GM12878 (cell line): ENCODE measurements at regions not wholly inside any gene's neighbourhood (a gene's known extent, or its start where the extent isn't known, plus 50 kb on each side); places are given as distances from the start of the nearest gene placed in this dataset.

Source experiments
- ATAC-seq: fragments of 200-7000 bp; cut with Tn5 transposase; 3 replicates; pipeline ENCODE4 v1.9.1; 2020; ENCODE audit warnings: mild to moderate bottlenecking, moderate library complexity
- BruUV-seq: library from RNA; stranded (reverse); fragments of 400-500 nt; replicated peaks from 2 replicates; lab custom pipeline; 2021; lab: Mats Ljungman, UMichigan
- CTCF ChIA-PET: fragments of 300-600 bp; sonication (Branson Sonifier 250); formaldehyde crosslinking; extraction: SDS; loops from one replicate; lab custom pipeline; 2021; ENCODE audit warnings: inconsistent platforms; lab: Yijun Ruan, JAX
- POLR2A ChIA-PET: fragments of 350-600 bp; formaldehyde crosslinking; extraction: SDS; loops from one replicate; lab custom pipeline; 2021; ENCODE audit warnings: inconsistent platforms; lab: Charles Lee
- RAD21 ChIA-PET: fragments of 300-600 bp; sonication (Branson Sonifier 250); formaldehyde crosslinking; loops from one replicate; lab custom pipeline; 2023; ENCODE audit warnings: antibody characterized with exemption; ENCODE audit not compliant: unreplicated experiment; lab: Charles Lee
- SMC1A ChIA-PET: fragments of 300-600 bp; sonication (Branson Sonifier 250); formaldehyde crosslinking; loops from one replicate; lab custom pipeline; 2023; ENCODE audit not compliant: unreplicated experiment, uncharacterized antibody; lab: Charles Lee
- DNase-seq: peaks from one replicate; pipeline ENCODE4 v3.0.0-alpha.2; 2011; ENCODE audit warnings: low read depth, low spot score
- FAIRE-seq: peaks from 3 replicates; lab custom pipeline; 2011; peaks lifted over from hg19 to GRCh38; lab: Jason Lieb, UNC
- H2AFZ ChIP-seq: 2 replicates; pipeline ENCODE4 v1.6.0; 2011; ENCODE audit warnings: low read depth, low read length, control low read depth; ENCODE audit not compliant: control insufficient read depth
- H3K27ac ChIP-seq: 2 replicates; pipeline ENCODE4 v1.5.1; 2011; ENCODE audit warnings: control low read depth; ENCODE audit not compliant: control insufficient read depth, insufficient read depth
- H3K27me3 ChIP-seq, 2 experiments: replicated peaks in 1 of 2; 2 replicates each; pipeline versions ENCODE4 v1.6.0 to v1.6.1; 2011; ENCODE audit warnings: low read length in 1 of 2; ENCODE audit not compliant: control insufficient read depth in 2 of 2, insufficient read depth in 2 of 2
- H3K36me3 ChIP-seq, 2 experiments: 2 replicates each; pipeline ENCODE4 v1.5.1; 2011; ENCODE audit warnings: low read length in 1 of 2; ENCODE audit not compliant: control insufficient read depth in 2 of 2, insufficient read depth in 2 of 2
- H3K4me1 ChIP-seq: 2 replicates; pipeline ENCODE4 v1.6.1; 2011; ENCODE audit warnings: mild to moderate bottlenecking, low read length, moderate library complexity, mixed read lengths; ENCODE audit not compliant: control insufficient read depth, insufficient read depth
- H3K4me2 ChIP-seq: 2 replicates; pipeline ENCODE4 v1.6.0; 2011; ENCODE audit warnings: control low read depth; ENCODE audit not compliant: control insufficient read depth, insufficient read depth
- H3K4me3 ChIP-seq: fragments of 200-600 bp; sonication (generic); 2 replicates; pipeline ENCODE4 v1.5.1; 2016
- H3K79me2 ChIP-seq: 2 replicates; pipeline ENCODE4 v1.6.0; 2011; ENCODE audit warnings: low read length; ENCODE audit not compliant: control insufficient read depth, insufficient read depth
- H3K9ac ChIP-seq: 2 replicates; pipeline ENCODE4 v1.8.0; 2011; ENCODE audit warnings: low read length, control low read depth, mixed read lengths; ENCODE audit not compliant: control insufficient read depth, insufficient read depth
- H3K9me3 ChIP-seq: replicated peaks from 3 replicates; pipeline ENCODE4 v1.5.1; 2011; ENCODE audit warnings: mild to moderate bottlenecking, low read length; ENCODE audit not compliant: control insufficient read depth, insufficient read depth
- H4K20me1 ChIP-seq: 2 replicates; pipeline ENCODE4 v1.6.0; 2011; ENCODE audit not compliant: control insufficient read depth, insufficient read depth
- ATF2 ChIP-seq: IDR thresholded peaks from 2 replicates; pipeline ENCODE4 v1.6.1; 2012; ENCODE audit warnings: low read length, inconsistent platforms
- BHLHE40 ChIP-seq, 2 experiments: fragments of 450-650 bp in 1 of 2; IDR thresholded peaks; 2 replicates each; pipeline ENCODE4 v1.6.1; 2011 to 2017; ENCODE audit warnings: low read depth in 2 of 2, borderline replicate concordance in 1 of 2, improper control_type of control experiment in 1 of 2, low read length in 1 of 2, mild to moderate bottlenecking in 1 of 2
- BMI1 ChIP-seq: fragments of 450-650 bp; IDR thresholded peaks from 2 replicates; pipeline ENCODE4 v1.6.1; 2016; ENCODE audit warnings: mild to moderate bottlenecking, moderate library complexity, borderline replicate concordance
- ETV6 ChIP-seq, 2 experiments: fragments of 450-650 bp in 1 of 2; IDR thresholded peaks in 1 of 2; conservative IDR thresholded peaks in 1 of 2; 2 replicates each; pipeline ENCODE4 v1.6.1; 2014; ENCODE audit warnings: antibody characterized with exemption in 1 of 2, borderline replicate concordance in 1 of 2, low read depth in 1 of 2, mild to moderate bottlenecking in 1 of 2, moderate library complexity in 1 of 2
- HDGF ChIP-seq: fragments of 450-650 bp; IDR thresholded peaks from 2 replicates; pipeline ENCODE4 v1.6.1; 2016; ENCODE audit warnings: antibody characterized with exemption
- IKZF1 ChIP-seq: fragments of 450-650 bp; conservative IDR thresholded peaks from 2 replicates; pipeline ENCODE4 v1.6.1; 2017; ENCODE audit warnings: antibody characterized with exemption, mild to moderate bottlenecking
- KAT2A ChIP-seq: conservative IDR thresholded peaks from 2 replicates; pipeline ENCODE4 v1.6.1; 2011; ENCODE audit warnings: low read depth, low read length; ENCODE audit not compliant: control insufficient read depth
- NFYB ChIP-seq: IDR thresholded peaks from 2 replicates; pipeline ENCODE4 v1.6.1; 2011; ENCODE audit warnings: low read depth, mild to moderate bottlenecking, low read length, improper control_type of control experiment, moderate library complexity; ENCODE audit not compliant: insufficient read depth
- NR2F1 ChIP-seq: fragments of 450-650 bp; conservative IDR thresholded peaks from 2 replicates; pipeline ENCODE4 v1.6.1; 2017; ENCODE audit warnings: mild to moderate bottlenecking
- POLR2AphosphoS2 ChIP-seq: IDR thresholded peaks from 2 replicates; pipeline ENCODE4 v1.6.1; 2011; ENCODE audit warnings: low read depth, mild to moderate bottlenecking, low read length, improper control_type of control experiment, moderate library complexity
- POU2F2 ChIP-seq: IDR thresholded peaks from 3 replicates; pipeline ENCODE4 v1.6.1; 2011; ENCODE audit warnings: low read depth, mild to moderate bottlenecking, low read length, borderline replicate concordance
- RCOR1 ChIP-seq: conservative IDR thresholded peaks from 2 replicates; pipeline ENCODE4 v1.6.1; 2012; ENCODE audit warnings: low read depth, low read length, improper control_type of control experiment
- RELA ChIP-seq: fragments of 450-650 bp; IDR thresholded peaks from 2 replicates; pipeline ENCODE4 v1.8.0; 2014; ENCODE audit warnings: borderline replicate concordance; ENCODE audit not compliant: partially characterized antibody
- RELB ChIP-seq: fragments of 450-650 bp; IDR thresholded peaks from 2 replicates; pipeline ENCODE4 v1.6.1; 2017; ENCODE audit warnings: low read depth, mild to moderate bottlenecking, moderate library complexity
- SPI1 ChIP-seq: IDR thresholded peaks from 2 replicates; pipeline ENCODE4 v1.6.1; 2011; ENCODE audit warnings: low read depth, mild to moderate bottlenecking, low read length, moderate library complexity, borderline replicate concordance; ENCODE audit not compliant: insufficient read depth
- WGBS: methylation state at CpG from one replicate; pipeline ENCODE4 v1.1.6; 2016; ENCODE audit warnings: low lambda C conversion rate; ENCODE audit not compliant: insufficient replicate concordance, insufficient coverage; ENCODE audit errors: missing lambda C conversion rate; 5-methylcytosine and 5-hydroxymethylcytosine counted together
- in situ Hi-C: fragments of 300-500 bp; cut with MboI; formaldehyde crosslinking; loops from 9 replicates; pipeline ENCODE4 v1.14.3; 2018; ENCODE audit warnings: mixed read lengths
- intact Hi-C: fragments of 100-400 bp; cut with micrococcal nuclease; formaldehyde crosslinking; loops from one replicate; pipeline ENCODE4 v1.14.2; 2022; ENCODE audit not compliant: unreplicated experiment

GRCh38 chr1:69319287-69319686, 248.4 kb upstream of the LRRC7 start:
- no peak overlapping the region for H3K9ac ChIP-seq
- BruUV-seq, result no TSS peak
- WGBS, result 7% methylated on average over 5 of the region's 5 CpGs
- RAD21 ChIA-PET, result no interaction called here
- no peak overlapping the region for H2AFZ ChIP-seq
- ATAC-seq (peak; percentile 47), FAIRE-seq (no peak), DNase-seq (no peak)
- no peaks in the 10 kb centered on the region for H3K4me1 ChIP-seq
- no peak overlapping the region for H3K4me3 ChIP-seq
- H4K20me1 ChIP-seq, result no peaks in the 10 kb centered on the region
- peak; percentile 39 for TF ChIP-seq IKZF1
- peak in 1 of 2 experiments; percentile 62; a peak in 2 of 4 replicates for TF ChIP-seq ETV6 (conservative IDR thresholded peaks at IDR 0.05 in 1 of 2, IDR thresholded peaks at IDR 0.05 in 1 of 2; ENCODE audit: borderline replicate concordance in 1 of 2, low read depth in 1 of 2)
- TF ChIP-seq KAT2A, result no peak
- no peak for TF ChIP-seq POLR2AphosphoS2
- no peak for TF ChIP-seq HDGF
- no peak for TF ChIP-seq NR2F1
- TF ChIP-seq, all 136 proteins: peak for 2
- intact Hi-C loops (no loop called here), in situ Hi-C loops (no loop called here)
- no peaks in the 10 kb centered on the region for H3K9me3 ChIP-seq
- H3K27me3 ChIP-seq, result no peaks in the 10 kb centered on the region
- H3K36me3 ChIP-seq, result no peaks in the 10 kb centered on the region
- ChIA-PET SMC1A (no interaction called here), POLR2A (no interaction called here), CTCF (no interaction called here)
- no peak overlapping the region for H3K27ac ChIP-seq
- H3K79me2 ChIP-seq, result no peaks in the 10 kb centered on the region
- no peak overlapping the region for H3K4me2 ChIP-seq

- SMC1A ChIA-PET, result no interaction called here
- Histone ChIP-seq H3K79me2 (no peaks in the 10 kb centered on the region), H3K36me3 (no peaks in the 10 kb centered on the region), H3K27ac (no peak overlapping the region), H3K4me1 (no peaks in the 10 kb centered on the region), H2AFZ (no peak overlapping the region), H3K27me3 (no peaks in the 10 kb centered on the region), H3K4me2 (no peak overlapping the region), H3K4me3 (no peak overlapping the region), H3K9me3 (no peaks in the 10 kb centered on the region), H3K9ac (no peak overlapping the region), H4K20me1 (no peaks in the 10 kb centered on the region)
- CTCF ChIA-PET, result no interaction called here
- POLR2A ChIA-PET, result no interaction called here
- intact Hi-C loops, result no loop called here
- RAD21 ChIA-PET, result no interaction called here
- DNase-seq (peak; percentile 5), FAIRE-seq (peak; percentile 73), ATAC-seq (peak; percentile 89)
- WGBS, result 41% methylated on average over 5 of the region's 5 CpGs
- in situ Hi-C loops, result no loop called here
- BruUV-seq, result no TSS peak
- TF ChIP-seq BMI1 (peak; percentile 45), BHLHE40 (IDR thresholded peaks at IDR 0.05; ENCODE audit: borderline replicate concordance in 1 of 2, low read depth in 2 of 2, low read length in 1 of 2) (peak; percentile 49 to 66; a peak in 2 of 4 replicates), RELB (peak; percentile 53; the same call in 1 of the 2 replicates), NFYB (no peak), SPI1 (peak; percentile 92), POU2F2 (no peak), ATF2 (0 out of 2 replicates have a peak, but pooled peaks have one; percentile 16), ETV6 (conservative IDR thresholded peaks at IDR 0.05 in 1 of 2, IDR thresholded peaks at IDR 0.05 in 1 of 2; ENCODE audit: borderline replicate concordance in 1 of 2, low read depth in 1 of 2) (peak in 1 of 2 experiments; percentile 25; a peak in 1 of 4 replicates), RCOR1 (no peak), RELA (no peak)
Measured at GRCh38 chr1:69320757-69321211, 246.9 kb upstream of the LRRC7 start.
